Neural cell (in vitro differentiated cells): ENCODE measurements at regions not wholly inside any gene's neighbourhood (a gene's known extent, or its start where the extent isn't known, plus 50 kb on each side); places are given as distances from the start of the nearest gene placed in this dataset.

Experiments used
- H2AFZ ChIP-seq: fragments of 200-600, 300-800 bp; sonication (generic), shearing (Covaris generic); 2 replicates; pipeline ENCODE4 v1.6.0; 2014; ENCODE audit warnings: low read depth, mild to moderate bottlenecking, antibody characterized with exemption, low read length, moderate library complexity
- H3F3A ChIP-seq: fragments of 200-600 bp; shearing (Covaris generic); 2 replicates; pipeline ENCODE4 v1.6.1; 2016; ENCODE audit warnings: mild to moderate bottlenecking, moderate library complexity, mixed read lengths, antibody characterized with exemption, low read length; ENCODE audit not compliant: insufficient read depth, poor library complexity, severe bottlenecking
- H3K27ac ChIP-seq: fragments of 200-600, 300-800 bp; sonication (generic), shearing (Covaris generic); 2 replicates; pipeline ENCODE4 v1.5.1; 2014; ENCODE audit warnings: mild to moderate bottlenecking, low read length, moderate library complexity
- H3K27me3 ChIP-seq: fragments of 300-800, 200-600 bp; sonication (generic), shearing (Covaris generic); 2 replicates; pipeline ENCODE4 v1.6.0; 2014; ENCODE audit warnings: mild to moderate bottlenecking, low read depth, low read length, moderate library complexity; ENCODE audit not compliant: insufficient read depth
- H3K36me3 ChIP-seq: fragments of 300-800, 200-600 bp; sonication (generic), shearing (Covaris generic); 2 replicates; pipeline ENCODE4 v1.5.1; 2014; ENCODE audit warnings: mild to moderate bottlenecking, antibody characterized with exemption, low read length, moderate library complexity; ENCODE audit not compliant: insufficient read depth
- H3K4me2 ChIP-seq: fragments of 300-800, 200-600 bp; sonication (generic), shearing (Covaris generic); 2 replicates; pipeline ENCODE4 v1.6.0; 2014; ENCODE audit warnings: mild to moderate bottlenecking, low read length
- H3K4me3 ChIP-seq: fragments of 300-800, 200-600 bp; sonication (generic), shearing (Covaris generic); 2 replicates; pipeline ENCODE4 v1.5.1; 2014; ENCODE audit warnings: mild to moderate bottlenecking, low read length, moderate library complexity
- H3K79me2 ChIP-seq: fragments of 200-600 bp; shearing (Covaris generic); replicated peaks from 2 replicates; pipeline ENCODE4 v1.6.0; 2014; ENCODE audit warnings: mild to moderate bottlenecking, low read length, moderate library complexity; ENCODE audit not compliant: insufficient read depth
- H3K9ac ChIP-seq: fragments of 300-800, 200-600 bp; sonication (generic), shearing (Covaris generic); 2 replicates; pipeline ENCODE4 v1.6.1; 2016; ENCODE audit warnings: mild to moderate bottlenecking, low read length, mixed read lengths
- H3K9me2 ChIP-seq: fragments of 200-600 bp; shearing (Covaris generic); 2 replicates; pipeline ENCODE4 v1.6.1; 2016; ENCODE audit warnings: mild to moderate bottlenecking, low read length, mixed read lengths; ENCODE audit not compliant: insufficient read depth
- H3K9me3 ChIP-seq: fragments of 200-600, 300-800 bp; sonication (generic), shearing (Covaris generic); 2 replicates; pipeline ENCODE4 v1.6.1; 2016; ENCODE audit warnings: mild to moderate bottlenecking, mixed run types, low read length, moderate library complexity, mixed read lengths
- H4K20me1 ChIP-seq: fragments of 200-600 bp; shearing (Covaris generic); 2 replicates; pipeline ENCODE4 v1.6.1; 2016; ENCODE audit warnings: mild to moderate bottlenecking, mixed run types; ENCODE audit not compliant: insufficient read depth
- EP300 ChIP-seq: fragments of 450-650 bp; conservative IDR thresholded peaks from 2 replicates; pipeline ENCODE4 v1.6.1; 2014; ENCODE audit warnings: antibody characterized with exemption, mild to moderate bottlenecking, moderate library complexity; ENCODE audit not compliant: poor library complexity, severe bottlenecking
- EZH2 ChIP-seq: fragments of 200-600, 300-800 bp; shearing (Covaris generic), sonication (generic); IDR thresholded peaks from 2 replicates; pipeline ENCODE4 v1.6.1; 2014; ENCODE audit warnings: antibody characterized with exemption, low read length, borderline replicate concordance, mild to moderate bottlenecking; ENCODE audit not compliant: insufficient read depth, poor library complexity, severe bottlenecking
- MXI1 ChIP-seq: fragments of 450-650 bp; conservative IDR thresholded peaks from 2 replicates; pipeline ENCODE4 v1.6.1; 2014; ENCODE audit warnings: antibody characterized with exemption, mild to moderate bottlenecking; ENCODE audit not compliant: poor library complexity, severe bottlenecking
- POLR2AphosphoS5 ChIP-seq: IDR thresholded peaks from 2 replicates; pipeline ENCODE4 v1.6.1; 2012
- RAD21 ChIP-seq: fragments of 450-650 bp; conservative IDR thresholded peaks from 2 replicates; pipeline ENCODE4 v1.6.1; 2014; ENCODE audit warnings: antibody characterized with exemption, mild to moderate bottlenecking, moderate library complexity
- SMC3 ChIP-seq: fragments of 450-650 bp; conservative IDR thresholded peaks from 2 replicates; pipeline ENCODE4 v1.6.1; 2014; ENCODE audit warnings: antibody characterized with exemption, mild to moderate bottlenecking, moderate library complexity; ENCODE audit not compliant: poor library complexity
- TAF1 ChIP-seq: IDR thresholded peaks from 2 replicates; pipeline ENCODE4 v1.6.1; 2012; ENCODE audit warnings: low read depth
- TF ChIP-seq, protein P1 (sequence below): IDR thresholded peaks from 2 replicates; pipeline ENCODE4 v1.6.1; 2012; ENCODE audit warnings: borderline replicate concordance
- TF ChIP-seq, protein P2 (sequence below): fragments of 450-650 bp; IDR thresholded peaks from 2 replicates; pipeline ENCODE4 v1.5.1; 2014; ENCODE audit warnings: antibody characterized with exemption, mild to moderate bottlenecking, moderate library complexity; ENCODE audit not compliant: poor library complexity, severe bottlenecking

DNA sequence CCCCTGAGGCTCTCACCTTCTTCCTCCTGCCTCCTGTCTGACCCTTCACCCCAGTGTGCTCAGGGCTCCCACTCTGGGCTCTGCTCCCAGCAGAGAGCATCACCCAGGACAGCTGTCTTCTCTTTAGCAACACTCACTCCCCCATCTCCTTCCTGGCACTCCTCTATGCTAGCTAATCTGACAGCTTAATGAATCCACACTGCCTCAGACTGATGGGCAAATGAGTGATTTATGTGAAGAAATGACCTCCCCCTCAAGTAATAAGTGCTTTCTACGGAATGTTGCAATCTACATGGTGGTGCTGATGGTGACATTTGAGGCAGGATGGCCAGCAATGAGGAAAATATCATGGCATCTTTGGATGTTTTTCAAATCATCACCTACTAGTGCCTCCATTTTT lies 83.6 kb downstream of the LSM3 start:
- Histone ChIP-seq H4K20me1 (no peaks in the 10 kb centered on the region), H3K36me3 (no peaks in the 10 kb centered on the region), H3K27me3 (no peaks in the 10 kb centered on the region), H3K4me2 (no peak overlapping the region), H3K9ac (no peak overlapping the region), H3K27ac (peak overlapping the region; percentile 2), H3K9me3 (no peaks in the 10 kb centered on the region), H3F3A (no peaks in the 10 kb centered on the region), H3K9me2 (no peaks in the 10 kb centered on the region), H3K4me3 (peak overlapping the region; percentile 22), H3K79me2 (no peaks in the 10 kb centered on the region), H2AFZ (no peak overlapping the region)
- TF ChIP-seq EZH2 (no peak), POLR2AphosphoS5 (peak; percentile 51), EP300 (peak; percentile 82), TAF1 (no peak), SMC3 (no peak), MXI1 (no peak), RAD21 (no peak)
- TF ChIP-seq, protein P1, sequence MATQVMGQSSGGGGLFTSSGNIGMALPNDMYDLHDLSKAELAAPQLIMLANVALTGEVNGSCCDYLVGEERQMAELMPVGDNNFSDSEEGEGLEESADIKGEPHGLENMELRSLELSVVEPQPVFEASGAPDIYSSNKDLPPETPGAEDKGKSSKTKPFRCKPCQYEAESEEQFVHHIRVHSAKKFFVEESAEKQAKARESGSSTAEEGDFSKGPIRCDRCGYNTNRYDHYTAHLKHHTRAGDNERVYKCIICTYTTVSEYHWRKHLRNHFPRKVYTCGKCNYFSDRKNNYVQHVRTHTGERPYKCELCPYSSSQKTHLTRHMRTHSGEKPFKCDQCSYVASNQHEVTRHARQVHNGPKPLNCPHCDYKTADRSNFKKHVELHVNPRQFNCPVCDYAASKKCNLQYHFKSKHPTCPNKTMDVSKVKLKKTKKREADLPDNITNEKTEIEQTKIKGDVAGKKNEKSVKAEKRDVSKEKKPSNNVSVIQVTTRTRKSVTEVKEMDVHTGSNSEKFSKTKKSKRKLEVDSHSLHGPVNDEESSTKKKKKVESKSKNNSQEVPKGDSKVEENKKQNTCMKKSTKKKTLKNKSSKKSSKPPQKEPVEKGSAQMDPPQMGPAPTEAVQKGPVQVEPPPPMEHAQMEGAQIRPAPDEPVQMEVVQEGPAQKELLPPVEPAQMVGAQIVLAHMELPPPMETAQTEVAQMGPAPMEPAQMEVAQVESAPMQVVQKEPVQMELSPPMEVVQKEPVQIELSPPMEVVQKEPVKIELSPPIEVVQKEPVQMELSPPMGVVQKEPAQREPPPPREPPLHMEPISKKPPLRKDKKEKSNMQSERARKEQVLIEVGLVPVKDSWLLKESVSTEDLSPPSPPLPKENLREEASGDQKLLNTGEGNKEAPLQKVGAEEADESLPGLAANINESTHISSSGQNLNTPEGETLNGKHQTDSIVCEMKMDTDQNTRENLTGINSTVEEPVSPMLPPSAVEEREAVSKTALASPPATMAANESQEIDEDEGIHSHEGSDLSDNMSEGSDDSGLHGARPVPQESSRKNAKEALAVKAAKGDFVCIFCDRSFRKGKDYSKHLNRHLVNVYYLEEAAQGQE: peak; percentile 53
- TF ChIP-seq, protein P2, sequence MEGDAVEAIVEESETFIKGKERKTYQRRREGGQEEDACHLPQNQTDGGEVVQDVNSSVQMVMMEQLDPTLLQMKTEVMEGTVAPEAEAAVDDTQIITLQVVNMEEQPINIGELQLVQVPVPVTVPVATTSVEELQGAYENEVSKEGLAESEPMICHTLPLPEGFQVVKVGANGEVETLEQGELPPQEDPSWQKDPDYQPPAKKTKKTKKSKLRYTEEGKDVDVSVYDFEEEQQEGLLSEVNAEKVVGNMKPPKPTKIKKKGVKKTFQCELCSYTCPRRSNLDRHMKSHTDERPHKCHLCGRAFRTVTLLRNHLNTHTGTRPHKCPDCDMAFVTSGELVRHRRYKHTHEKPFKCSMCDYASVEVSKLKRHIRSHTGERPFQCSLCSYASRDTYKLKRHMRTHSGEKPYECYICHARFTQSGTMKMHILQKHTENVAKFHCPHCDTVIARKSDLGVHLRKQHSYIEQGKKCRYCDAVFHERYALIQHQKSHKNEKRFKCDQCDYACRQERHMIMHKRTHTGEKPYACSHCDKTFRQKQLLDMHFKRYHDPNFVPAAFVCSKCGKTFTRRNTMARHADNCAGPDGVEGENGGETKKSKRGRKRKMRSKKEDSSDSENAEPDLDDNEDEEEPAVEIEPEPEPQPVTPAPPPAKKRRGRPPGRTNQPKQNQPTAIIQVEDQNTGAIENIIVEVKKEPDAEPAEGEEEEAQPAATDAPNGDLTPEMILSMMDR: no peak

DNA sequence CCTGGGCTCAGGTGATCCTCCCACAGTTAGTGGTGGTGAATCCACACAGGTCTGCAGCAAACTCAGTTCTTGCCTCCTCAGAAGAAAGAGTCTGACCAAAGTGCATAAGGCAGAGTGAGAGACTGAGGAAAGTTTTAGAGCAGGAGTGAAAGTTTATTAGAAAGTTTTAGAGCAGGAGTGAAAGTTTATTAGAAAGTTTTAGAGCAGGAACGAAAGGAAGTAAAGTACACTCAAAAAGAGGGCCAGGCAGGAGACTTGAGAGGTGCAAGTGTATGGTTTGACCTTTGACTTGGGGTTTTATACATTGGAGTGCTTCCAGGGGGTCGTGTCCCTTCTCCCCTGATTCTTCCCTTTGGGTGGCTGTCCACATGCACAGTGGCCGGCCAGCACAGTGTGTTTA lies 84.2 kb downstream of the LSM3 start:
- H3K4me2 ChIP-seq: no peak overlapping the region
- no peaks in the 10 kb centered on the region for H3K9me3 ChIP-seq
- no peaks in the 10 kb centered on the region for H3K27me3 ChIP-seq
- no peak overlapping the region for H2AFZ ChIP-seq
- H3K9me2 ChIP-seq: no peaks in the 10 kb centered on the region
- H3K79me2 ChIP-seq: no peaks in the 10 kb centered on the region
- peak overlapping the region; percentile 2 for H3K27ac ChIP-seq
- no peak for TF ChIP-seq EZH2
- no peak for TF ChIP-seq POLR2AphosphoS5
- TF ChIP-seq SMC3: no peak
- no peak for TF ChIP-seq MXI1
- no peak for TF ChIP-seq TAF1
- TF ChIP-seq RAD21: no peak
- no peak for TF ChIP-seq EP300
- TF ChIP-seq, protein P2: no peak
- TF ChIP-seq, protein P1: no peak
- H3K4me3 ChIP-seq: no peak overlapping the region
- no peak overlapping the region for H3K9ac ChIP-seq
- no peaks in the 10 kb centered on the region for H3K36me3 ChIP-seq
- H3F3A ChIP-seq: no peaks in the 10 kb centered on the region
- H4K20me1 ChIP-seq: no peaks in the 10 kb centered on the region
